HEK293T (cell line): ENCODE measurements at regions not wholly inside any gene's neighbourhood (a gene's known extent, or its start where the extent isn't known, plus 50 kb on each side); places are given as distances from the start of the nearest gene placed in this dataset.

Experiments
- BHLHE40 ChIP-seq: fragments of 450-650 bp; IDR thresholded peaks from 2 replicates; pipeline ENCODE4 v1.6.1; 2016; ENCODE audit warnings: mild to moderate bottlenecking, moderate library complexity, borderline replicate concordance
- FOXA1 ChIP-seq: fragments of 450-650 bp; IDR thresholded peaks from 2 replicates; pipeline ENCODE4 v1.6.1; 2016; ENCODE audit warnings: mild to moderate bottlenecking
- HDGF ChIP-seq: fragments of 450-650 bp; IDR thresholded peaks from 2 replicates; pipeline ENCODE4 v1.6.1; 2017; ENCODE audit warnings: antibody characterized with exemption, borderline replicate concordance
- SP1 ChIP-seq: fragments of 450-650 bp; IDR thresholded peaks from 2 replicates; pipeline ENCODE4 v1.6.1; 2017
- SUZ12 ChIP-seq: fragments of 450-650 bp; IDR thresholded peaks from 2 replicates; pipeline ENCODE4 v1.6.1; 2016; ENCODE audit warnings: mild to moderate bottlenecking
- TARDBP ChIP-seq: fragments of 450-650 bp; IDR thresholded peaks from 2 replicates; pipeline ENCODE4 v1.6.1; 2016

DNA sequence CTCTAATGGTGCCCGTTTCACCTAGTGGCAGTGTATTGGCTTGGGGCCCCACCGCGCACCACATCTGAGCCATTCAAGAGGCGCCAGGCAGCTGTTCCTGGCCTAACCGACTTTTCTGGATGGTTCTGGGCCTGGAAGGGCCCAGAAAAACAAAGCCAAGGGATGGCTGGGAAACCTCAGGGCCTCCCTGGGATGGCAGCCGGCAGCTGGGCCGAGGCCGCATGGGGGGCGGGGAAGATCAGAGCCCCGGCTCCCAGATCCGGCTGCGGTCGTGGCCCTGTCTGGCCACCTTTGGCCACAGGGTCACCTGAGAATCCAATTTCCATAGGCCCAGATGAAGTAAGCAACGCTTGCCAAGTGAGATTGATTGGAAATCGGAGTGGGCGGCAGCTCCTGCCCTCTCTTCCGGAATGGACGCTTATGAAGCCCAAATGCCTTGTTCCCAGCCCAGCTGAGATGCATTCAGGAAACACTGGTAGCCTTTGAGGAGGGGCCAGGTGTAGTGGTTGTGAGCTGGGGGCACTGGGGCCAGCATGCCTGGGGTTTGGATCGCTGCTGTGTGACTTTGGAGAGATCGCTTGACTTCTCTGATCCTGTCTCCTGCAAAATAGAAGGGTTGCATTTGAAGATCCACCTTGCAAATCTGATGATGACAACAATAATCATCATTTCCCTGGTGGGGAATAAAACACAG is 163.8 kb upstream of the GSE1 start:
- TF ChIP-seq SP1: no peak
- TF ChIP-seq BHLHE40: no peak
- no peak for TF ChIP-seq SUZ12
- TF ChIP-seq FOXA1: no peak
- no peak for TF ChIP-seq HDGF
- no peak for TF ChIP-seq TARDBP
